ENCODE measurements at regions not wholly inside any gene's neighbourhood (a gene's known extent, or its start where the extent isn't known, plus 50 kb on each side); places are given as distances from the start of the nearest gene placed in this dataset.

- TF ChIP-seq CTCF (conservative IDR thresholded peaks at IDR 0.05 in 1 of 2, IDR thresholded peaks at IDR 0.05 in 1 of 2; ENCODE audit: extremely low read depth in 1 of 2, insufficient read depth in 1 of 2, low read depth in 1 of 2, low read length in 2 of 2) (no peak), EZH2 (IDR thresholded peaks at IDR 0.05; ENCODE audit: borderline replicate concordance, low read length) (no peak)
Observed at GRCh38 chr15:94968133-94968532, 736.8 kb downstream of the MCTP2 start.
